ENCODE measurements at regions not wholly inside any gene's neighbourhood (a gene's known extent, or its start where the extent isn't known, plus 50 kb on each side); places are given as distances from the start of the nearest gene placed in this dataset.

DNA sequence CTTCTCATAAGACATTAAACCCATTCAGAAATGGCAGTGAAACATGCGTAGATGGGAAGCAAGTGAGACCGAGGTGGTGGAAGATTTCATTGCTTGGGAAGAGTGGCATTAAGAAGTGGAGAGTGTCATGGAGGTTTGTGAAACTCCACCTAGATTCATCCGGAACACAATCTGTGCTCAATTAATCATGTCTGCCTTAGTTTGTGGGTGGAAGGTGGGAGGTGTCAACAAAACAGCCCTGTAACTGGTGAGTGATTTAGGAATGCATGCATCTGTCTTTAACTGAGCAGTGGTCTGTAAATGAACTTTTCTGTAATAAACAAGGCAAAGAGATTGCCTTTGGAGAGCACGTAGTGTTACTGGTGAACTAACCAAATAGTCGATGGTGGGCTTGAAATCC lies 113.7 kb downstream of the WNT5A start:
- H3K9me3 Mint-ChIP-seq (ENCODE audit: low read depth): no peaks in the 10 kb centered on the region
- no peak overlapping the region for H3K4me3 Mint-ChIP-seq (ENCODE audit: low read depth)
- DNase-seq (ENCODE audit: low spot score, unreplicated experiment): no peak
- H3K27me3 Mint-ChIP-seq: peaks cover 4% of the 10 kb centered on the region
- H3K4me1 Mint-ChIP-seq (ENCODE audit: low read depth): no peaks in the 10 kb centered on the region
- H3K36me3 Mint-ChIP-seq (ENCODE audit: insufficient read depth): no peaks in the 10 kb centered on the region
- H3K27ac Mint-ChIP-seq: no peak overlapping the region
- TF ChIP-seq, protein P1, sequence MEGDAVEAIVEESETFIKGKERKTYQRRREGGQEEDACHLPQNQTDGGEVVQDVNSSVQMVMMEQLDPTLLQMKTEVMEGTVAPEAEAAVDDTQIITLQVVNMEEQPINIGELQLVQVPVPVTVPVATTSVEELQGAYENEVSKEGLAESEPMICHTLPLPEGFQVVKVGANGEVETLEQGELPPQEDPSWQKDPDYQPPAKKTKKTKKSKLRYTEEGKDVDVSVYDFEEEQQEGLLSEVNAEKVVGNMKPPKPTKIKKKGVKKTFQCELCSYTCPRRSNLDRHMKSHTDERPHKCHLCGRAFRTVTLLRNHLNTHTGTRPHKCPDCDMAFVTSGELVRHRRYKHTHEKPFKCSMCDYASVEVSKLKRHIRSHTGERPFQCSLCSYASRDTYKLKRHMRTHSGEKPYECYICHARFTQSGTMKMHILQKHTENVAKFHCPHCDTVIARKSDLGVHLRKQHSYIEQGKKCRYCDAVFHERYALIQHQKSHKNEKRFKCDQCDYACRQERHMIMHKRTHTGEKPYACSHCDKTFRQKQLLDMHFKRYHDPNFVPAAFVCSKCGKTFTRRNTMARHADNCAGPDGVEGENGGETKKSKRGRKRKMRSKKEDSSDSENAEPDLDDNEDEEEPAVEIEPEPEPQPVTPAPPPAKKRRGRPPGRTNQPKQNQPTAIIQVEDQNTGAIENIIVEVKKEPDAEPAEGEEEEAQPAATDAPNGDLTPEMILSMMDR (IDR thresholded peaks at IDR 0.05; ENCODE audit: unreplicated experiment): no peak

DNA sequence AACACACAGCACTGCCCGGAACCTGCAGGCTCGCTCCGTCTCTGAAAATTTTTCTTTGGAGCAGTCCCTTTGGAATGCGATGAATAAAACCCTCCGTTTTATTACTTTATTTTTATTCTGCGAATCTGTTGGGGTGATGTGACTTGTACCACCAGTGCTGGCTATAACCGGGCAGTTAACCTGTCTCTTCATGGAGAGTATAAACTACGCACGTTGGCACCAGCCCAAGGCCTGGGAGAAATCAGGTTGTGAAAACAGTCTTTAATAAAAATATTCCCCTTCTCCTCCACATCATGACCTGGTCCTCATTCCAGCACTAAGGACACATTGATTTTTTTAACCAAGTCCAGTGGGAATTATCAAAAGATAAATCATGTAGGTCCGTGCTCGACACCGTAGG lies 116.8 kb downstream of the WNT5A start:
- H3K27me3 Mint-ChIP-seq: peaks cover 4% of the 10 kb centered on the region
- no peaks in the 10 kb centered on the region for H3K4me1 Mint-ChIP-seq (ENCODE audit: low read depth)

DNA sequence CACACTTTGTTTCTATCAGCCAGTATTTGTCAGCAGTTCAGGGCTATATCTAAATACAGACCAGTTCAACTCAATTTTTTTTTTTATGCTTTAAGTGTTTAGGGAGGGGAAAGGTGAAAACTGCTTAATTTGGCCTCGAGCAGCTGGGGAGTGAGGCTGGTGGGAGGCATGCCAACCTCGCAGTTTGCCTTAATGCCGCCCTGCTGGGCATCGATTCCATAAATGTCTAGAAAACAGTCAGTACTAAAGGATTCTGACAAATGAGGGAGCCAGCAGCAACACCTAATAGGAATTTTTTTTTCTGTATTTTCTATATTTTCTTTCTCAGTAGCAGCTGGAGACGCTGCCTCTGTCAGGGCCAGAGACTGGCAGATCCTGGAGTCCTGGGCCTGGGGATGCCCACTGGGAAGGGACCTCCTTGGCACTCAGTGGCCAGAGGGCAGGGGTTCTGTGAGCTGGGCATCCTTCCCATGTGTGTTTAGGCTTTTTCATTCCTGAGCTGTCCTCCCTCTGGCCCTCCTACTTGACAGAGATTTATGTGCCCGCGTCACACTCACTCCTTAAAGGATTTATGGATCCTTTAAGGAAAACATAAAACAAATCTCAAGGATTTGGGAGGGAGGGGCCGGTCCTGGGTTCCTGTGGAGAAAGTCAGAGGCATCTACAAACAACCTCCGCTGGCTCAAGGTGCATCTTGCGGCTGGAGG lies 117.8 kb downstream of the WNT5A start:
- H3K9me3 Mint-ChIP-seq (ENCODE audit: low read depth): no peaks in the 10 kb centered on the region
- TF ChIP-seq, protein P1 (IDR thresholded peaks at IDR 0.05; ENCODE audit: unreplicated experiment): no peak
- no peak for DNase-seq (ENCODE audit: low spot score, unreplicated experiment)
- no peak overlapping the region for H3K4me3 Mint-ChIP-seq (ENCODE audit: low read depth)
- H3K4me1 Mint-ChIP-seq (ENCODE audit: low read depth): no peaks in the 10 kb centered on the region
- H3K27ac Mint-ChIP-seq: no peak overlapping the region
- H3K36me3 Mint-ChIP-seq (ENCODE audit: insufficient read depth): no peaks in the 10 kb centered on the region
- peaks cover 4% of the 10 kb centered on the region for H3K27me3 Mint-ChIP-seq

More for the DNA sequence above, 116.8 kb downstream of the WNT5A start:
- Mint-ChIP-seq H3K36me3 (ENCODE audit: insufficient read depth) (no peaks in the 10 kb centered on the region), H3K27ac (no peak overlapping the region), H3K9me3 (ENCODE audit: low read depth) (no peaks in the 10 kb centered on the region), H3K4me3 (ENCODE audit: low read depth) (no peak overlapping the region)
- no peak for DNase-seq (ENCODE audit: low spot score, unreplicated experiment)
- TF ChIP-seq, protein P1 (IDR thresholded peaks at IDR 0.05; ENCODE audit: unreplicated experiment): no peak

DNA sequence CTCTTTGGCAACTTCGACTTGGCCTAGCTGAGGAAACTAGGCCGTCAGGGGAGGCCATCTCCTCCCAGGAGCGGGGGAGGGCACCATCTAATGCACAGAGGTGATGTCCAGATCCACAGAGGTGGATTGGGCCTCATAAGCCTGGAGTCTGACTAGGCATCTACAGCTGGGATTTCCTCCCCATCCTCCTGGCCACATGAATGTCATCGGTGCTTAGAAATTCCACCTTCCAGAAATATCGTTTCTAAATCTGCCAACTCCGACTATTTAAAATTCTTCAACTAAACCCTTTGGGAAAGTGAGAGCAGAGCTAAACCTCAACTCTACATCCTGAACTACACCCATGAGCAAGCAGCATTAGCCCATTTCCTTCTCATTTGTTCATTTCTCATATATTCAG lies 118.7 kb downstream of the WNT5A start:
- TF ChIP-seq, protein P1 (IDR thresholded peaks at IDR 0.05; ENCODE audit: unreplicated experiment): no peak
- Mint-ChIP-seq H3K27ac (peak overlapping the region; percentile 43), H3K4me1 (ENCODE audit: low read depth) (no peaks in the 10 kb centered on the region), H3K36me3 (ENCODE audit: insufficient read depth) (no peaks in the 10 kb centered on the region), H3K4me3 (ENCODE audit: low read depth) (no peak overlapping the region), H3K27me3 (peaks cover 4% of the 10 kb centered on the region), H3K9me3 (ENCODE audit: low read depth) (no peaks in the 10 kb centered on the region)
- DNase-seq (ENCODE audit: low spot score, unreplicated experiment): no peak

DNA sequence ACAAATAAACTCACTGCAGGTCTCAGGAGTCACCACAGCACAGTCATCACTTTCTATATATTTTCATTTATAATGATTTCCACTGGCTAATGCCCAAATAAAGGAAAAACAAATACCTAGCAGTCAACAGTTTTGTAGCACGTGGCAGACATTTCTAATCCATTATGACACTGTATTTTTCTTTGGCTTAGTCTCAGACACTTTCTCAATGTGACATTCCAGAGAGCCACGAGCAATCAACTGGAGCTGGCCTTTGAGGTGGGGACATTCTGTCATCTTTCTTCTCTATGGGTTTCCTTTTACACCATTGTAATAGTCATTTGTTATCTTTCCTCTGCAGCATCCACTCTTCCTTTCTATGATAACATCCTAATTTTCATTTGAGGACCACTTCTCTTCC lies 119.7 kb downstream of the WNT5A start:
- H3K27ac Mint-ChIP-seq: no peak overlapping the region
- TF ChIP-seq, protein P1 (IDR thresholded peaks at IDR 0.05; ENCODE audit: unreplicated experiment): no peak

More for the DNA sequence above, 119.7 kb downstream of the WNT5A start:
- Mint-ChIP-seq H3K4me3 (ENCODE audit: low read depth) (no peak overlapping the region), H3K4me1 (ENCODE audit: low read depth) (no peaks in the 10 kb centered on the region), H3K9me3 (ENCODE audit: low read depth) (no peaks in the 10 kb centered on the region), H3K27me3 (no peaks in the 10 kb centered on the region), H3K36me3 (ENCODE audit: insufficient read depth) (no peaks in the 10 kb centered on the region)
- DNase-seq (ENCODE audit: low spot score, unreplicated experiment): no peak
